GM12873 (cell line): ENCODE measurements at regions not wholly inside any gene's neighbourhood (a gene's known extent, or its start where the extent isn't known, plus 50 kb on each side); places are given as distances from the start of the nearest gene placed in this dataset.

Experiments
- TF ChIP-seq, protein P1 (sequence below): IDR thresholded peaks from 2 replicates; pipeline ENCODE4 v1.5.1; 2012; ENCODE audit warnings: low read depth, mild to moderate bottlenecking, moderate library complexity, low read length, control low read depth; ENCODE audit not compliant: insufficient read depth; ENCODE audit errors: missing control alignments

DNA sequence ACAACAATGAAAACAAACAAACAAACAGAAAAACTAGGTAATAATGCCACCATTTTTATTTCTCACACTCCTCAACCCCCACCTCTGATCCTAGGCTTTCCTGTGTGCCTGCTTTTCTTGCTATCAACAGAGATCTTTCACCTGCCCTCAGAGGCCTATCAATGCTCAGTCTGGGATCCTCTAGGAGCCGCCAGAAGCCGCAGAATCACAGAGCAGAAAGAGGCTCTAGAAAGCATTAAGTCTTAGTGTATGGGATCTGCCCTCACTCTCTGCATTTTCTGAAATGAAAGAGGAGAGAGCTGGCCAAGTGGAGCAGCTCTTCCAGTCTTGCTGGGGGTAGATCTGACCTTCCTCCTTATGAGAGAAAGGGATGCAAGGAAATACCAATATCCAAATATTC lies 306.8 kb downstream of the TUSC7 start:
- TF ChIP-seq, protein P1, sequence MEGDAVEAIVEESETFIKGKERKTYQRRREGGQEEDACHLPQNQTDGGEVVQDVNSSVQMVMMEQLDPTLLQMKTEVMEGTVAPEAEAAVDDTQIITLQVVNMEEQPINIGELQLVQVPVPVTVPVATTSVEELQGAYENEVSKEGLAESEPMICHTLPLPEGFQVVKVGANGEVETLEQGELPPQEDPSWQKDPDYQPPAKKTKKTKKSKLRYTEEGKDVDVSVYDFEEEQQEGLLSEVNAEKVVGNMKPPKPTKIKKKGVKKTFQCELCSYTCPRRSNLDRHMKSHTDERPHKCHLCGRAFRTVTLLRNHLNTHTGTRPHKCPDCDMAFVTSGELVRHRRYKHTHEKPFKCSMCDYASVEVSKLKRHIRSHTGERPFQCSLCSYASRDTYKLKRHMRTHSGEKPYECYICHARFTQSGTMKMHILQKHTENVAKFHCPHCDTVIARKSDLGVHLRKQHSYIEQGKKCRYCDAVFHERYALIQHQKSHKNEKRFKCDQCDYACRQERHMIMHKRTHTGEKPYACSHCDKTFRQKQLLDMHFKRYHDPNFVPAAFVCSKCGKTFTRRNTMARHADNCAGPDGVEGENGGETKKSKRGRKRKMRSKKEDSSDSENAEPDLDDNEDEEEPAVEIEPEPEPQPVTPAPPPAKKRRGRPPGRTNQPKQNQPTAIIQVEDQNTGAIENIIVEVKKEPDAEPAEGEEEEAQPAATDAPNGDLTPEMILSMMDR = no peak

DNA sequence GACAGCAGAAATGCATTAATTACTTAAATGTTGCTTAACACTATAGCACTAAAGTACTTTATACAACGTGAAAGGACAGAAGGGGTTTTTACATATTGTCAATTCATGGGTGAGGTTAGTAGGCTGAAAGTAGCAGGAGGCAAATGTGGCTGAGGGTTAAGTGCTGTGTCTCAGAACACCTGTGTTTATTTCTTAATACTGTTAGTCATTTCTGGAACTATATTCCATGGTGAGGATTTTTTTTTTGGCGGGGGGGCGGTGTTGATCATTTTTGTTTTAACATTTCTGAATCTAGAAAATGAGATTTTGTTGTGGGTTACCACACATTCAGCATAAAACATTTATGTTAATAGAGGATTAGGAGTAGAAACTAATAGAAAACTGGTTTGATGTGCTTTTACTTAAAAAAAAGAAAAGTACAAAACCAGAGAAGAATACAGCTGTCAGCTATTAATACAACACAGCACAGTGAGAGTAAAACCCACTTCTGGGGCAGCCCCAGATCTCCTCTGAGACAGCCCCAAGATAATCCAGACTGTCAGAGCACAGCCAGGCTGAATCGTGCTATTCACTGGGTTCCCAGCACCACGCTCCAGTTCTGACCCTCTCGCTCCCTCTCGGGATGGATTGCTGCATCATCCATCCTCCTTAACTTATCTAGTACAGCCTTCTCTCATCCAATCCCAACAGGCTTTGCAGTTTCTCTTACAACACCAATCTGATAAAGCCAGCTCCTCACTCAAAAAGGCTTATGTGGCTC lies 307.7 kb downstream of the TUSC7 start:
- TF ChIP-seq, protein P1 = no peak

GRCh38 chr3:117018655-117019054 lies 309.1 kb downstream of the TUSC7 start:
- TF ChIP-seq, protein P1 = no peak

DNA sequence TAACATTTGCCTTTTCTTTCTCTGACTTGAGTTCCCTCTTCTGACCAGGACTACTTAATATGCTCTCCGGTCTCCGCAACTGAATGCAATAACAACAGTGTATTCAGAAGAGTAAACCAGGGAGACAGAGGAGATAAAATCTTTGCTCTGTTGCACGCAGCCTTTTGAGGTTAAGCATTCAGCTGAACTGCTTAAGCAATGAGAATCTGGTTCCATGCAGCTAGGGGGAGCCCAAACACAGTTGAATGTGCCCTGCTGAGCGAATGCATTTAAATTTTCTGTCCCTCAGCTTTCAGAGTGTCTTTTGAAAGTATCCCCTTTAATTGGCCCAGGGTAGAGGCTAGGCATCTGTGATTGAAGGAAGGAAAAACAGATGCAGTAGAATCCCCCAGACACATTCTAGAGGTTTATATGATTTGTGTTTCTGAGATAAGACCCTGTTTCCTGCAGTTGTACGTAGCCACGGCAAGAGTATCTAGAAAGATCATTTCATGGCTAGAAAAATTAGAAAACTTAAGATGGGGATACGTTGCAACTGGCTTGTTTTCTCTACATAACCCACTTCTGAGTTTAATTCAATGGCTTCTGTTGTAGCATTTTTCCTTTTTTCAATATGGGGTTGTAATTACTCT lies 309.6 kb downstream of the TUSC7 start:
- TF ChIP-seq, protein P1 = peak; percentile 80

GRCh38 chr3:117026401-117026800 lies 316.8 kb downstream of the TUSC7 start:
- TF ChIP-seq, protein P1 = no peak

GRCh38 chr3:117035745-117036144 lies 326.2 kb downstream of the TUSC7 start:
- TF ChIP-seq, protein P1 = no peak

- TF ChIP-seq, protein P1 = no peak
Measured at GRCh38 chr3:117036259-117036799, 326.8 kb downstream of the TUSC7 start.
